Mesendoderm (in vitro differentiated cells): ENCODE measurements at regions not wholly inside any gene's neighbourhood (a gene's known extent, or its start where the extent isn't known, plus 50 kb on each side); places are given as distances from the start of the nearest gene placed in this dataset.

Experiments used
- DNase-seq: peaks from one replicate; pipeline ENCODE4 v3.0.0; 2013
- H2AK5ac ChIP-seq: 2 replicates; pipeline ENCODE4 v1.6.1; 2013; ENCODE audit warnings: low read length, inconsistent platforms
- H2BK120ac ChIP-seq: 2 replicates; pipeline ENCODE4 v1.6.1; 2013; ENCODE audit warnings: low read depth, mild to moderate bottlenecking, low read length, moderate library complexity, mixed read lengths
- H2BK15ac ChIP-seq: replicated peaks from 2 replicates; pipeline ENCODE4 v1.6.1; 2013; ENCODE audit warnings: low read depth, mild to moderate bottlenecking, moderate library complexity
- H2BK5ac ChIP-seq: 2 replicates; pipeline ENCODE4 v1.6.1; 2013; ENCODE audit warnings: low read length, inconsistent platforms
- H3K18ac ChIP-seq: 2 replicates; pipeline ENCODE4 v1.6.1; 2013; ENCODE audit warnings: mild to moderate bottlenecking, low read length, mixed read lengths
- H3K23ac ChIP-seq: one replicate; pipeline ENCODE4 v1.6.1; 2013; ENCODE audit warnings: low read length
- H3K27ac ChIP-seq: 2 replicates; pipeline ENCODE4 v1.5.1; 2013; ENCODE audit warnings: low read depth, mild to moderate bottlenecking, inconsistent platforms, low read length, moderate library complexity
- H3K27me3 ChIP-seq: 2 replicates; pipeline ENCODE4 v1.6.1; 2013; ENCODE audit warnings: low read length, control low read depth, mild to moderate bottlenecking, inconsistent platforms; ENCODE audit not compliant: insufficient read depth, poor library complexity
- H3K36me3 ChIP-seq: 2 replicates; pipeline ENCODE4 v1.6.1; 2013; ENCODE audit warnings: low read length, inconsistent platforms; ENCODE audit not compliant: control insufficient read depth, insufficient read depth
- H3K4ac ChIP-seq: one replicate; pipeline ENCODE4 v1.6.1; 2013; ENCODE audit warnings: low read depth, mild to moderate bottlenecking, low read length, moderate library complexity
- H3K4me1 ChIP-seq: 2 replicates; pipeline ENCODE4 v1.6.1; 2013; ENCODE audit warnings: low read depth, low read length, inconsistent platforms; ENCODE audit not compliant: control insufficient read depth
- H3K4me2 ChIP-seq: 2 replicates; pipeline ENCODE4 v1.6.1; 2013; ENCODE audit warnings: low read length
- H3K4me3 ChIP-seq: 2 replicates; pipeline ENCODE4 v1.5.1; 2013; ENCODE audit warnings: mild to moderate bottlenecking, low read length
- H3K56ac ChIP-seq: one replicate; pipeline ENCODE4 v1.6.1; 2013; ENCODE audit warnings: low read length
- H3K79me1 ChIP-seq: 2 replicates; pipeline ENCODE4 v1.6.1; 2013; ENCODE audit warnings: low read length, inconsistent platforms
- H3K79me2 ChIP-seq: 2 replicates; pipeline ENCODE4 v1.6.1; 2013; ENCODE audit warnings: mild to moderate bottlenecking, low read length; ENCODE audit not compliant: control insufficient read depth, insufficient read depth
- H3K9ac ChIP-seq: 2 replicates; pipeline ENCODE4 v1.6.1; 2013; ENCODE audit warnings: low read length, inconsistent platforms
- H4K5ac ChIP-seq: one replicate; pipeline ENCODE4 v1.6.1; 2013; ENCODE audit warnings: low read length
- H4K8ac ChIP-seq: one replicate; pipeline ENCODE4 v1.6.1; 2013; ENCODE audit warnings: low read depth, mild to moderate bottlenecking, control low read depth, low read length, moderate library complexity
- WGBS: extraction: QIAGEN DNeasy Blood & Tissue Kit; methylation state at CpG from one replicate; pipeline ENCODE4 v1.1.7; 2013; ENCODE audit warnings: low lambda C conversion rate, missing lambda C conversion rate; ENCODE audit not compliant: insufficient coverage; ENCODE audit errors: extremely low coverage; 5-methylcytosine and 5-hydroxymethylcytosine counted together

DNA sequence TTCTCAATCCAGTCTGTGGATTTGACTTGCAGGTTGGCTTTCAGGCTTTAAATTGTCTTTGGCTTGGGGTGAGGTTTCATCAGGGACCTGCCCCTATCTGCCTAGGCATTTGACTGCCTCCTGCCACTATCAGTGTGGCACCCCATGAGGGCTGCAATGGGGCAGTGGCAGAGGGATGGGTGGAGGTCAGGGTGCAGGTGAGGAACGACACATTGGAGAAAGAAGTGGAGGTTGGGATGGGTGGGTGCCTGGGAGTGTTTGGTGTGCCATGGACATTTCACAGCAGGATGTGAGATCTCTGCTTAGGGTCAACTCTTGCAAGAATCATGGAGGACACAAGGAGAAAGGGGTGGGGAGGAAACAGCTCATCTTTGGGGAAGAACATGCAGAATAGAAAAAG is 625.1 kb downstream of the PTPRU start:
- peaks cover 3% of the 10 kb centered on the region for H3K4me1 ChIP-seq
- DNase-seq = no peak
- no peak overlapping the region for H3K9ac ChIP-seq
- no peaks in the 10 kb centered on the region for H3K79me1 ChIP-seq
- H3K18ac ChIP-seq = no peak overlapping the region
- H3K27me3 ChIP-seq = no peaks in the 10 kb centered on the region
- no peak overlapping the region for H4K5ac ChIP-seq
- no peak overlapping the region for H3K27ac ChIP-seq
- H3K36me3 ChIP-seq = no peaks in the 10 kb centered on the region
- no peaks in the 10 kb centered on the region for H3K79me2 ChIP-seq
- no peak overlapping the region for H3K4ac ChIP-seq
- H2BK15ac ChIP-seq = no peak overlapping the region
- no peak overlapping the region for H3K56ac ChIP-seq
- H2BK120ac ChIP-seq = no peak overlapping the region
- H3K4me3 ChIP-seq = no peak overlapping the region
- H4K8ac ChIP-seq = no peak overlapping the region
- no peak overlapping the region for H3K23ac ChIP-seq
- no peak overlapping the region for H2AK5ac ChIP-seq
- no CpG with 5 or more reads among the region's 1 CpG for WGBS
- no peak overlapping the region for H2BK5ac ChIP-seq
- H3K4me2 ChIP-seq = no peak overlapping the region

- Histone ChIP-seq H2BK120ac (no peak overlapping the region), H4K8ac (no peak overlapping the region), H2BK15ac (no peak overlapping the region), H4K5ac (no peak overlapping the region), H3K79me2 (no peaks in the 10 kb centered on the region), H3K36me3 (no peaks in the 10 kb centered on the region), H3K18ac (no peak overlapping the region), H3K9ac (no peak overlapping the region), H2AK5ac (no peak overlapping the region), H3K27me3 (no peaks in the 10 kb centered on the region), H3K4ac (no peak overlapping the region), H3K79me1 (no peaks in the 10 kb centered on the region), H3K23ac (no peak overlapping the region), H2BK5ac (no peak overlapping the region), H3K56ac (no peak overlapping the region), H3K27ac (no peak overlapping the region), H3K4me1 (peaks cover 6% of the 10 kb centered on the region), H3K4me3 (no peak overlapping the region), H3K4me2 (no peak overlapping the region)
- no CpG with 5 or more reads among the region's 2 CpGs for WGBS
- no peak for DNase-seq
Observed at GRCh38 chr1:29860681-29861080, 624.4 kb downstream of the PTPRU start.

- no peak for DNase-seq
- no peak overlapping the region for H2AK5ac ChIP-seq
- no CpG with 5 or more reads among the region's 1 CpG for WGBS
Observed at GRCh38 chr1:29860056-29860455, 623.7 kb downstream of the PTPRU start.

DNA sequence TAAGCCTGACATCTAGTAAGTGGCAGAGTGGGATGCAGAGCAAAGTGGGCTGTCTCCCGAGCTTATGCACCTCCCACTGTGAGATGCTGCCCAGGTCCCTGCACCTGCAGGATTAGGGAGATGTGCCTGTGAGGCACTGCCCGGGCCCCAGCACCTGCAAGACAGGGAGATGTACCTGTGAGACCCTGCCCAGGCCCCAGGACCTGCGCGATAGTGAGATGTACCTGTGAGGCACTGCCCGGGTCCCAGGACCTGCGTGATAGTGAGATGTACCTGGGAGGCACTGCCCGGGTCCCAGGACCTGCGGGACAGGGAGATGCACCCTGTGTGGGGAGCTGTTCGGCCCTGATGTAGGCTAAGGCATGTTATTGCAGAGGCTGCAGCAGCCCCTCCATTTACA is 622.8 kb downstream of the PTPRU start:
- no peak overlapping the region for H3K9ac ChIP-seq
- no peaks in the 10 kb centered on the region for H3K79me2 ChIP-seq
- no peak overlapping the region for H3K4me2 ChIP-seq
- H2AK5ac ChIP-seq = no peak overlapping the region
- no peaks in the 10 kb centered on the region for H3K27me3 ChIP-seq
- no peak overlapping the region for H2BK15ac ChIP-seq
- no peaks in the 10 kb centered on the region for H3K36me3 ChIP-seq
- no peak overlapping the region for H3K4me3 ChIP-seq
- no peaks in the 10 kb centered on the region for H3K79me1 ChIP-seq
- H3K18ac ChIP-seq = no peak overlapping the region
- no peak for DNase-seq
- H2BK120ac ChIP-seq = no peak overlapping the region
- no peak overlapping the region for H3K23ac ChIP-seq
- no peak overlapping the region for H4K8ac ChIP-seq
- no peak overlapping the region for H3K27ac ChIP-seq
- no peak overlapping the region for H2BK5ac ChIP-seq
- H4K5ac ChIP-seq = no peak overlapping the region
- WGBS = no CpG with 5 or more reads among the region's 9 CpGs
- no peak overlapping the region for H3K4ac ChIP-seq
- H3K56ac ChIP-seq = no peak overlapping the region
- peaks cover 6% of the 10 kb centered on the region for H3K4me1 ChIP-seq

More at GRCh38 chr1:29860056-29860455, 623.7 kb downstream of the PTPRU start:
- Histone ChIP-seq H4K5ac (no peak overlapping the region), H3K56ac (no peak overlapping the region), H3K4ac (no peak overlapping the region), H3K79me1 (no peaks in the 10 kb centered on the region), H2BK5ac (no peak overlapping the region), H3K79me2 (no peaks in the 10 kb centered on the region), H3K9ac (no peak overlapping the region), H3K18ac (no peak overlapping the region), H2BK15ac (no peak overlapping the region), H3K4me3 (no peak overlapping the region), H3K27me3 (no peaks in the 10 kb centered on the region), H4K8ac (no peak overlapping the region), H3K23ac (no peak overlapping the region), H3K27ac (no peak overlapping the region), H3K4me2 (no peak overlapping the region), H3K36me3 (no peaks in the 10 kb centered on the region), H2BK120ac (no peak overlapping the region), H3K4me1 (peaks cover 8% of the 10 kb centered on the region)

DNA sequence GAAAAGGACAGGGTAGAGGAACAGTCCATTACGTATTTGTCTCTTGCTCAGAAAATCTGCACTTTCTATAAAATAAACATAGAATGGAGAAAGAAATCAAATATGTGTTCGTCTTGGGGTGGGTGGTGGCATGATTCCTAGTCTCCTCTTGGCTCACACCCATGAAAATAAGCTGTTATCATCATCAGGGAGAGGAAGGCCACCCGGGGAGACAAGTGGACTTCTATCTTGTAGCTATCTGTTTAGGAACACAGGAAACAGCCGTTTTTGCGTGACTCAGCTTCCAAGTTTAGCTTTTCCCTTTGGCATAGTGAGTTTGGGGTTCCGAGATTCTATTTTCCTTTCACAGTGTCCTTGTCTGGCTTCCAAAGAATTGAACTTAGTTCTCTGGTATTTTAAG is 622.3 kb downstream of the PTPRU start:
- Histone ChIP-seq H3K23ac (no peak overlapping the region), H2BK15ac (no peak overlapping the region), H3K4ac (no peak overlapping the region), H3K27me3 (no peaks in the 10 kb centered on the region), H3K79me1 (no peaks in the 10 kb centered on the region), H2BK120ac (no peak overlapping the region), H3K27ac (no peak overlapping the region), H3K9ac (no peak overlapping the region), H3K4me3 (no peak overlapping the region), H4K5ac (no peak overlapping the region), H2AK5ac (no peak overlapping the region), H3K56ac (no peak overlapping the region), H3K79me2 (no peaks in the 10 kb centered on the region), H4K8ac (no peak overlapping the region), H3K4me1 (peaks cover 6% of the 10 kb centered on the region), H3K18ac (no peak overlapping the region), H2BK5ac (no peak overlapping the region), H3K4me2 (no peak overlapping the region), H3K36me3 (no peaks in the 10 kb centered on the region)
- no CpG with 5 or more reads among the region's 6 CpGs for WGBS
- DNase-seq = no peak

GRCh38 chr1:29856340-29857114 is 620.2 kb downstream of the PTPRU start:
- Histone ChIP-seq H4K5ac (no peak overlapping the region), H3K9ac (no peak overlapping the region), H3K36me3 (no peaks in the 10 kb centered on the region), H2AK5ac (no peak overlapping the region), H4K8ac (no peak overlapping the region), H3K56ac (no peak overlapping the region), H2BK120ac (no peak overlapping the region), H3K4me3 (no peak overlapping the region), H3K18ac (no peak overlapping the region), H3K4me1 (peaks cover 6% of the 10 kb centered on the region), H3K4me2 (no peak overlapping the region), H3K27ac (no peak overlapping the region), H3K23ac (no peak overlapping the region), H3K27me3 (no peaks in the 10 kb centered on the region), H2BK5ac (no peak overlapping the region), H3K79me2 (no peaks in the 10 kb centered on the region), H2BK15ac (no peak overlapping the region), H3K4ac (no peak overlapping the region), H3K79me1 (no peaks in the 10 kb centered on the region)
- DNase-seq = no peak
- WGBS = no CpG with 5 or more reads among the region's 12 CpGs
